HG03025 (cell line): ENCODE measurements at regions not wholly inside any gene's neighbourhood (a gene's known extent, or its start where the extent isn't known, plus 50 kb on each side); places are given as distances from the start of the nearest gene placed in this dataset.

Source experiments
- ATAC-seq: cut with Tn5 transposase; IDR thresholded peaks from one replicate; pipeline ENCODE4 v1.9.1; 2021; ENCODE audit warnings: mild to moderate bottlenecking, moderate library complexity; ENCODE audit not compliant: unreplicated experiment, low FRiP score

DNA sequence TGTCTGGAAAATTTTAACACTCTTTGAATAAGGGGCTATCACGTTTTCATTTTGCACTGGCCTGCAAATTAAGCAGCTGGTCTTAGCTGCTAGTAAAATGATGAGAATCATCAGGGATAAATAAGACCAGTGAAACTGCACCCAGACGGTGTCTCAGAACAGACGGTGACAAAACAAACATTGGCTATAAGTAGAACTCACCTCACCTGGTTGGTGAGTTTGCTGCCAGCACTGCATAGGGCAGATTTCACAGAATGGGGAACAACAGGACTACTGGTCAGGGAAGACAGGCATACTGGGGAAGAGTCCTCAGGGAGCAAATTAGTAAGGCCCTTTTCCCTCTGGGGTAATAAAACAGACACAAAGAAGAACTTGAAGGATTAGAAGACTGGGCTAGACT lies 175.9 kb upstream of the CITED2 start:
- no peak for ATAC-seq

DNA sequence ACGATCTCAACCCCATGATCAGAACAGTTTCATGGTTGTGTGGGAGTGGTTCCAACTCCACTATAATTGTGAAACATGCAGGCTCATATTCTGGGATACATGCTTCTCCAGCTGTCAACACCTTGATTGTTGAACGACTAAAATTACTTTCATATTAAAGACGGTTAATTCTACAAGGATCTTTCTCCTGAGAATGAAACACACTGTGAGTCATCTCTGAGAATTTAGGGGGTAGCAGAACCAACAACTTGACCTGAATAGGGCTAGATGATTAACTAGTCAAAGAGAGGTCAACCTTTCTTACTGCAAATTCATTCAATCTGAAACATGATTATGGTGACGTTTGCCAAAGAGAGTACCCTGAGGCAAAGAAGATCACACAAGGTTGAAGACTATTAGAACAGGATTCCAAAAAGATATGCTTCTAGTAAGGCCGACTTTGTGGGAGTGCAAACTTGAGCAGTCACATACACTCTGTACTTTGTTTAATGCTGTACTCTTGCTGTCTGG lies 175.2 kb upstream of the CITED2 start:
- ATAC-seq = no peak

DNA sequence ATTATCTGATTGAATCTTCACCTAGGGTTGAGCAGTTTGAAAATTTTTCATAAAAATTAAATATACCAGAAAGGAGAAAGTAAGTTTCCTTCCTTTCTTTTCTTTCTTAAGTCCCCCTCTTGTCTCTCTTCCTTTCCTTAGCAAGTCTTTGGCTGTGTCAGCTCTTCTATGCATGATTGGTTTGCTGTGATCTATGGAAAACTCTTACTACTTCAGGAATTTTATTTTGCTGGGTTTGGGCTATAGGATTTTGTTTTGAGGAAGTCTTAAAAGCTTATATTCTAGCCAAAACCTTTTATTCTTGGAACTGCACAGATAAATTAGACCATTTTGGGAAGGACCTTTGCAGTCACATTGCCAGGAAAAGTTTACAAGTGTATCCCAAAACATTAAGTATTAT lies 173.4 kb upstream of the CITED2 start:
- ATAC-seq = no peak

DNA sequence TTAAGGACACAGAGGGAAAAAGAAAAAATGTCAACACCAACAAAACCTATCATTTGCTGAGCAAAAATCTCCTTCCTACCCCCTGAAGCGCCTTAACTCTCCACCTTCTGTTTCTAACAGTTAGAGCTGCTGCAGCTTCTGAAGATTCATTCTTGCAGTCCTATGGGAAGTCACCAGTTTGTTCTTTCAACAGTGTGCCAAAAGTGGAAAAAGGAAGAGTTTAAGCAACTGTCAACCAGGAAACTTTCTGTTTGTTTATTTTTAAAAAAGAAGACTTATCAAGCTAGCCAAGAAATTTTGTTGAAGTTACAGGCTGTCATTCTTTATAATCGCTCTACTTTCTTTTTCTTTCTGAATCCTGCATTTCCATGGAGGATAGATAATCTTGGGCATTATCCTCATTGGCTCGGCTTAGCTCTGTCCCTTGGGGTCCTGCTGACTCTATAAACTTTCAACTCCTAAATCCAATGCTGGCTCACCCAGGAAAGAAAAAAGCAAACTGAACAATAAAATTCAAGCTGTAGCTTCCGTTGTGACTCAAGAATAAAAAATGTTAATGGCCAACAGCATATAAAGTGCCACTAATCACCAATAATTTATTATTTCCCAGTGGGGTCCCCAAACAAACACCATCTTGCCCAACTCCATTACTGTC lies 172.8 kb upstream of the CITED2 start:
- no peak for ATAC-seq

DNA sequence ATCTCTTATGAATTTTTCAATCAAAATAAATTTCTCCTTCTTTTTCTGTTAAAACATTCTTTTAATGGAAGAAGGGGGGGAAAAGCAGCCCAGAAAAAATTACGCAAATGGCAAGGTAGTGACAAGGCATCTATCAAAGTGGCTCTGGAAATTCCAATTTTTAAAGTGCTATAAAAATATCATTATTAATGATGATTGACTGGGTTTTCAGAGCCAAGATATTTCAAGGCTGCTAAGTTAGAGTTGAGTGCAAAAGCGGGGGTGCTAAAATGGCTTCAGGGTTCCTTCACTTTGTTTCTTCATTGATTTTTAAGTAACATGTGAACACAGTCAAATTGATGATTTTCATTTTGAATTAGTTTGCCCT lies 171.6 kb upstream of the CITED2 start:
- ATAC-seq = no peak

DNA sequence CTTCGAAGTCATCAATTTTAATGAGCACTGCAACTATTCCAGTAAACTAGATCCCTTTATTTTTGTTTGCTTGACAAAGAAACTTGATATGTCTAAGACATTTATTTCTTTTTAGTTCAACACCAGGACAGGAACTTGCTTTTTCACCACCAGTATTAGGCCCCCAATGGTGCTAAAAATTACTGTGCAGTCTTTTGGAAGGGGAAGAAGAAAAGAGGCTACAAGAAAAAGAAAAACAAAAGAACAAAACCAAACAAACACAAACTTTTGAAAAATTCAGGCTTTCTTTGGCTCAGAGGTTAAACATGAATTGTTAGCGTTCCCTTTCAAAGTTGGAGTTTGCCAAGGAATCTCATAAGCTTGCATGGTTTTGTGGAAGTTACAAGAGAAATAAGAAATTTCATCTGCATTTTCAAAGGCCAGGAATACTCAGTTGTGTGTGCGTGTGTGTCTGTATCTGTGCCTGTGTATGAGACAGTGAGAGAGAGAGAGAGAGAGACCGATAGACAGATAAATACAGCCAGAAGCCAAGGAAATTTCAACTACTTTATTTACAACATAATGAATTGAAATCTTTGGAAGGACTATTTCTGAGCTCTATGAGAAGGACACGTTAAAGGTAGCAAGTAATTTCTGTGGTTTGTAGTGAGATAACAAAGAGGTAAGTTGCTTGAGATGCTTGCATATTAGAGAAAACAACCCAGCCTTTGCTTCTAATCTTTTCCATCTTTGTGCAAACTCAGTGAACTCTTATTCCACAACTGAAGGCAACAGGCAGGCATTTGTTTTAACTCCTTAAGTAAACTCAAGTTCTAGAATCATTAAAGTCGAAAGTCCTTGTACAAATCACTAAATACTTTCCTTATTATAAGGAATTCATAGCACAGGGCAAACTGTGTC lies 171.0 kb upstream of the CITED2 start:
- ATAC-seq = no peak

DNA sequence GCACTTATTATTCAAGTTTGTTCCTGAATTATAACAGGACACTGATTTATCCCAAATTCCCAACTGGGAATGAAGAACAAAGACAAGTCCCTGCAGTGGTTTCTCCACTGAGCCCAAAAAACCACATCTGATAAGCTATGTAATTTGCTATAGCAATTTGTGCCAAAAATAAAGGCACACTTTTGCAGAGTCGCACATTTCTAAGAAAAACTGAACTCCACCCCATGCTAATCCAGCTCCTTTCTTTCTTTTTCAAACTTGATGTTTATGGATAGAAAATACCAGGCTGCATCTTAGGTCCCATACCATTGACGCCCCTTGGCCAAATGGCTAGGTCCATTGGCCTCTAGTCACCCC lies 170.2 kb upstream of the CITED2 start:
- ATAC-seq = no peak

DNA sequence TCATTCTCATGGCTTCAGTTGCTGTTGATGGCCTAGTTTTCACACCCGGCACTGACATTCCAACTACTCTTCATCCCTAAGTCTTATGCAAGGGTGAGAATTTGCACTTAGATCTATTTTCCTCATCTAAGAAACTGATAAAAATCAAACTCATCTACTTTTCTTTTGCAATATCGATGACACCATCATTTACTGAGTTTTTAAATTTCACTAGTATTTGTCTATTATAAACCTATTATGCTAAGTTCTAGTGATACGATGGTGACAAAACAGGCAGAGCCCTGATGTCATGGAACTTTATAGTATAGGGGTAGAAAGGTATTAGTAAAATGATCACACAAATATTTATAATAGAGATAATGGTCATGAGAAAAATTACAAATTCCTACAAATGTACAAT lies 167.9 kb upstream of the CITED2 start:
- no peak for ATAC-seq

DNA sequence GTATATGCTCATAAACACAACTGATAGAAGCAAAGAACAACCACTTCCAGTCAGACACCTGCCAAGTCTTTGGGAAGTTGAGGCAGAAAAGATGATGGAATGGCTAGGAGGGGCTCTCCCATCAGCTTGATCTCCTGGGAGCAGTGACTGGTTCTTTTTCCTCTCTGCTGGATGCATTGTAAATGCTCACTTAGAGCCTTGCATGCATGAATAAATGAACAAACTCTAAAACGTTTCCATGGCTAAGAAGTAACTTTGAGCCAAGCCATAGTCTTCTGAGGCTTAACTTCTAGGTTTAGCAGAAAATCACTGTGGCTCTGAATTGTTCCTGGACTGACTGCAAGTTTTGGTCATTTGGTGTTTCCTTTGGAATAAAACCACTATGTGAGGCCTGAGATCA lies 166.4 kb upstream of the CITED2 start:
- no peak for ATAC-seq

DNA sequence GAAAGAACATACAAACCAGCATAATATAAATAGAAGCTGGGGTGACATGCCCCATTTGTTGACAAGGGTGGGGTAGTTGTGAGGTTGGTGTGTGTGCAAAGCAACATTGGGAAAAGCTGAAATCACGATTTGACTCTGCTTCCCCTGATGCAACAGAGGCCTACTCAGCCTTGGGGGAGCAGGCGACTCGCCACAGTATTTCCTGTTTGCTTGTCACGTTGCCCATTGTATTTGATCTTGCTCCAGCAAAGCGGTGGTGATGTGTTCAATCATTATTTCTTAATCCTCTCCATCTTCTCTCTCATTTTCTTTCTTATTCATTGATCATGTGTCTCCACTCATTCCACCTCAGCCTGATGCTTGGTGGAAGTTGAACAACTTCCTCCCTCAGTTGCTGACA lies 165.8 kb upstream of the CITED2 start:
- no peak for ATAC-seq

DNA sequence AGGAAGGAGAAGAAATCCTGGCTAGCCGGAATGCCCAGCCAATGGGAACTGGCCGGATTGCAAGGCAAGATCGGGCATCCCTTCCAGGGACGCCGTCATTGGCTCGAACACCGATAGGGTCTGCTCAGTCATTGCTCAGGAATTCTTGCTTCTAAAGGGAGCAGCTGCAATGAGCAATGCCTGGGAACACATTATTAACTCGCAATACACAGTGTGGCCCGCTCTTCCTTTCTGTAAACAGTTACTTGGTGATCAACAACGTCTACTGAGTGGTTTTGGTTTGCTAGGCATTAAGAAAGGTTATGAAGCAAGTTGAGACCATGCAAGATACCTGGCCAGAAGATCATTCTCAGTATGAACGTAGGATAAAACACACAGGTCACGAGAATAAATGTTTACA lies 165.4 kb upstream of the CITED2 start:
- no peak for ATAC-seq

DNA sequence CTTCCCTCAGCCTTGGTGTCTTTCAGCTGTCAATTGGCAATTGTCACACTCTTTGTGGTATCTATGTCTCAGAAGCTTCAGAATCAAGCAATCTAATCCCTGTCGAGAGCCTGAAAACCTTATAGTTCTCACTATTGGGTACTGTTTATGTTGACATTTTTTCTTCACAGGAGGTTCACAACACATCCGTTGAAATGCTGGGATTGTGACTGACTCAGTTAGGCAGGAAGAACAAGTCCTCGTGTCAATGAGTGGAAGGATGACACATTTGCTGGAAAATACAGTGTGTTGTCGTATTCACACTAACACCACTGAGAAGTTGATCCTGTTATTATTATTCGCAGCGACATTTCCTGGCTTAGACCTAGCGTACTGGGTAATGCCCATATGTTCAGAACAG lies 163.9 kb upstream of the CITED2 start:
- ATAC-seq = no peak

DNA sequence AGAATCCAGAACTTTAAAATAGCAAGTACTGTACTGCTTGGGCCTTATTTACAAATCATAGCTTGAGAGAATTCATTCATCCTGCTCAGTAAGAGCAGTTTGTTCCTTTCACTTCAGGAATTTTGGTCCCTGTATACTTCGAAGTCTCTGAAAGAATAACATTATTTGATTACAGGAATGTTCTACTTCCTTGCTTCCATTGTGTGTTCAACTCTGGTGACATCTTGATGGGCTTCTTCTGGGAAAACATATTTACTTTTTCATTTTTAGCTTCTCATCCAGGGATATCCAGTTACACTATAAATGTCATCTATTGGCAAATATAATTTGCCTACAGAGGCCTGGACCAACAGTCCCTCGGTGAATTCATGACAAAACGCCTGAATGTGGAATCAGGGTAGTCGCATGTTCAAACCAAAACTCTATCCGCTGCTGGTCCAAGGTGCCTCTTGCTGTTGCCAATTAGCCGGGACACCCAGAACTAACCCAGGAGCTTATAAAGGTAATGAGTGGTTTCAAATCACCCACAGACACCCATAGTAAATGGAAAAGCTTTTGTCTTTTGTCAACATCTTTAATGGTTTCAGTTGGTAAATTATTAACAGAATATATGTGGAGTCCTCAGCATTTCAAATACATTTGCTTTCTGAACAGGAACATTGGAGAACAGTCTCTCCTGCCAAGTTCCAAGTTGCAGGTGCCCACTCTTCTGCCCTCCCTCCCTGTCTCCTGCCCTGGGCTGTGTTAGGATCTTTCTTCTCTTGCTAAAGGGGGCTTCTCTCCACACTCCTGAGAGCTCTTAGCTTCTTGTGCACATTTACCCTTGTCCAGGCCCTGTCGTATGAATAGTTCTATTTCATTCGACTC lies 162.5 kb upstream of the CITED2 start:
- ATAC-seq = no peak

DNA sequence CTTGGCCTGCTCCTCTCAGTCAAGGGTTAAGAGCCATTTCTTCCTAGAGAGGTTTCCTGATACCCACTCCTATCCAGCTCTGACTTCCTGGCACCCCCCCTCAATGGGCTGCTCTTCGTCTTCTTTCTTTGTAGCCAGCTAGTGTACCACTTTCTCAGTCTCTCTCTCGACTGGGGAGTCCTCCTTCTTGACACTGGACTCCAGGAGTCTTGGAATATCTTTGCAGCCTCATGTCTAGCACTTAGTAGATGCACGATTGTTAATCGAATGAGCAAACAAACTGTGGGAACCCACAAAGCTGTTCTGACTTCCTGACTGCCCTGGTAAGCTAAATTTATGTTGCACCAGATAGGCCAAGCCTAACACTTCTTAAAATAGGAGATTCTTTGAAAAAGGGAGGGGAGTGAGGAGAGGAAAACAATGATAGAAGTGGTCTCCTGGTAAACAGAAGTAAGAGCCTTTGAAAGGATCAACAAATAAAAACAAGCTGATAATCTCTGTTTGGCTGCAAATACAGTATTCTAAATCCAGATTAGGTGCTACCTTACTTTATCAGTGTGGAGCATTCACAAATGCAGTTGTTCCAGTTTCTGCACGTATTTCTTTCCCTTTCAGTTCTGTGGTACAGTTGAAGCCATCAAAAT lies 160.1 kb upstream of the CITED2 start:
- peak; percentile 42 for ATAC-seq

DNA sequence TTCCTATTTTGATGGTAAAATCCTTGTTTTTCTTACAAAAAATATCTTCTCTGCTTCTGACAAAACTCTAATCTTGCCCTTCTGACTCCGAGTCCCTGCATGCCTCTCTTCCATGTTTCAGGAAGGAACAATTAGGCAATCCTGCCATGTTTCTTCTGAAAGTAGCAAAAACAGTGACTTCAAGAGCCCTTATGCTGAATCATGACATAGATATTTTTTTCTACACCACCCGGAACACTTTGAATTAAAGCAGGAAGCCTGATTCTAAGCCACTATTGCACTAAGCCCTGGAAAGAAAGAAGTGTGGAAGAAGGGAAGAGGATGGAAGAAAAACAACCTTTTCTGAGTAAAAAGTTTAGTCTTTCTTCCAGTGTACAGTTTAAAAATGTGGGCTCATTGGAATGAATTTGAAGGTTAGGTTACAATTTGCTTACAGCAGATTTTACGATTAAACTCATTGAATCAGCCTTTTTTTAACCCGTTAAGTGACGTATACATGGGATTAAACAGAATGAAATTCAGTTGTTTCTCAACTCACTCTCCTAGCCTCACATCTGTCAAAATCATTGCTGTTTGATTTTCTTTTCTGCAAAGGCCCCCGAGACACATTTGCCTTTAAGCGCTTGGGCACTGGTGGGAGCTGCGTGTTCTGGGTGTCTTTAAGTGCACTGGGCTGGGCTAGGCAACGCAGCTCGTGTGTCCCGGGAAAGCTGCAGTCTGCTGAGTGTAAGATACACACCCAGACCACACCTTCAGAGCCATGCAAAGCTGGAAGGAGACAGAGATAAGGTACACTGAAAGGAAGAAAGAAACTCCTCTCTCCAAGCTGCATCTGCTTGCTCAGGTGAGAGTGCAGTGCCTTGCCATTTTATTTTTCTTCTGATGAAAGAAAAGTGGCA lies 159.4 kb upstream of the CITED2 start:
- ATAC-seq = peak; percentile 12

DNA sequence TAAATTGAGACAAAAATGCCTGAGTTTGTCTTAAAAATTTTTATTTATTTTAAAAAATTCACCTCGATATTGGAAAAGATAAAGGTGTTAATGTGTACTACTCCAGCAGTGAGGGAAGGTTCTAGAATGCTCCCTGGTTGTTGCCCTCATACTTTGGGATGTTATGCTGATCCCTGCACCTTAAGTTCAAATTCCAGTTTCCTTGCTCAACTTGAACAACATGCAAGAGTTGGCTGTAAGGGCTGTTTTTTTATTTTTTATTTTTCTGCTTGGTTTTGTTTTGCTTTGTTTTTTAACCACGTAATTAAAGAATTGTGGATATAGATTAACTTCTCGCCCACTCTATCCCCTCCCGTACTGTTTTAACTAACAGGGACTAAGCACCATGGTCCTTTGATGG lies 158.7 kb upstream of the CITED2 start:
- ATAC-seq = no peak

DNA sequence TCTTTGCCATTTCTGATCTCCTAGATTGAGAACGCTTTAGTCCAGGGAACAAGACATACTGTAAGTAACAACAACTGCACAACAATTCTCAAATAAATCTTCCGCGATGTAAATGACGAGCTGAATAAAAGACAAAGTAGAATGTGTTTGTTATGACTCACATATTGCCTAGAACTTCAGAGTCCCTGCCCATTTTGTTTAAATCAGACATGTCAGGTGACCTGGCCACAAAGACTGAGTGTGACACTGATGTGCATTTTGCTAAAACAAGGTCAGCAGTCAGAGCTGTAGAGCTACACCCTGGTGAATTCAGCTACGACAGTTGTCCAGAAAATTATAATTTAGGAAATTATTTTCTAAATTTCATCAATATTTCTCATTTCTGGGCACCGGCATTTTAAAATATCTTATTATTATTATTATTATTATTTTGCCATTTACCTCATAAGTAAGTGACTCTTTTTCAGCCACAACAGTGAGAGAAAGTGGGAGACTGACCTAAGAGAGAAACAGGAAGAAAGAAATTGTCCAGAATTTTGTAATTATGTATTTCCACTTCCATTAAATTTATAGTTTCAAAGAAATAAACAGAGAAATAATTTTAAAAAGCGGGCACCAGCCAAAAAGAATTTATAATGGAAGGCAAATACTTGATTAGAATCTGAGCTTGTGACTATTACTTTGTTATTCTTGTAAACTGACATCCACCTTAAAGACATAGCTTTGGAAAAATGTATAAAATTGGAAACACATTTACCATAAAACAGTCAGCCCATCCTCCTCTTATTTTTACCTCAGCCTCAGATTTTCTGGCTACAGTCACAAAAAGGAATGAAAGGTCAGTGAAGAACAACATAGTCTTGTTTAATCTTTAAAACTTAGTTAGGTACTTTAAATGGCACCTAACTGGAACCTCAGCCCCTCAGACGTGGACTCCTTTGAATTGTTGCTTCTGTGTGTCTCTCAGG lies 157.0 kb upstream of the CITED2 start:
- no peak for ATAC-seq

DNA sequence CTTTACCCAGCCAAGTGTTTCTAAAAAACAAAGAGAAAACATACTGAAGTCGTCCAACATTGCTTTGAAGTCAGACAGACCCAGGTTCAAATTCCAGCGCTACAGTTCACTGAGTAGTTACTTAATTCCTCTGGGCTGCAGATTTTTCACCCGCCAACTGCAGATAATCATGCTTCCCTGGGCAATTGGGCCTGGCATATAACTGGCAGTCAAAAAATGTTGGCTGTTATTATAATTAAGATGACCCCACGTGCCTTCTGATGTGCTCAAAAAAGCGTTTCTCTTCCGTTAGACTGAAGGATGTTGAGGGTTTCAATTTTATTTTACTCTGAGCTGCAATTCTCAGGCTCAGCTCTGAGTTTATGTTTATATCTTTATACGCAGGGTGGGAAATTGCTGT lies 156.1 kb upstream of the CITED2 start:
- no peak for ATAC-seq

DNA sequence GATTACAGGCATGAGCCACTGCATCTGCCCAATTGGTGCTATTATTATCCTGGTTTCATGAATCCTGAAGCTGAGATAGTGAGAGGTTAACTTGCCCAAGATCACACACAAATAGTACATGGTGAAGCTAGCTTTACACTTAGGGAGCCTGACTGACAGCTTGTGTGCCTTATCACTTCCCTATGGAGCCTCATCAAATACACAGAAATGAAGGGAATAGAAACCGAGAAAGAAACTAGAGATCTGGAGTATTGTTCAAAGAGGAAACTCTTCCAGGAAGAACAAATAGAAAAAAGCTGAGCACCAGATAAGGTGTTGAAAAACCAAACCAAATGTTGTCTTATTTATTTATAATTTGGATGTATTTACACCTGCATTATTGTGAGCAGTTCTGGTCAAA lies 155.0 kb upstream of the CITED2 start:
- no peak for ATAC-seq
